ENCODE measurements at regions not wholly inside any gene's neighbourhood (a gene's known extent, or its start where the extent isn't known, plus 50 kb on each side); places are given as distances from the start of the nearest gene placed in this dataset.

DNA sequence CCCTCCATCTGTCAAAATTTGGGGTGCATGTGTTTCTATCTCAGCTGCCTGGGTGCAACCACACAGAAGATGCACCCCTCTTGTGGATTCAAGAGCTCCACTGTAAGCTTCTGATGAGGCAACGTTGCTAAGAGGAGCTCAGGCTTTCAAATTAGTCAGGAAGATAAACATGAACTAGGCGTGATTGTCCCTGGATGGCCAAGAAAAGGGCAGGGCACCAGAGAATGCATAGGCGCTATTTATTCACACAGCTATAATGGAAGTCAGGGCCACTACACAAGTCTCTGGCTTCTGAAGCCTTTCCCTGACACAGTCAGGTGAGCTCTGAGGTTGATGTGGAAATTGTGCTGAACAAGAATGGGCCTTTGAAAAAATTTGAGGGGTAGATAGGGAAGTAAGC, 1466.0 kb upstream of the CELF4 start:
- TF ChIP-seq CTCF (conservative IDR thresholded peaks at IDR 0.05 in 1 of 2, IDR thresholded peaks at IDR 0.05 in 1 of 2; ENCODE audit: extremely low read depth in 1 of 2, insufficient read depth in 1 of 2, low read depth in 1 of 2, low read length in 2 of 2): no peak
- TF ChIP-seq EZH2 (IDR thresholded peaks at IDR 0.05; ENCODE audit: borderline replicate concordance, low read length): no peak
